ENCODE measurements at regions not wholly inside any gene's neighbourhood (a gene's known extent, or its start where the extent isn't known, plus 50 kb on each side); places are given as distances from the start of the nearest gene placed in this dataset.

DNA sequence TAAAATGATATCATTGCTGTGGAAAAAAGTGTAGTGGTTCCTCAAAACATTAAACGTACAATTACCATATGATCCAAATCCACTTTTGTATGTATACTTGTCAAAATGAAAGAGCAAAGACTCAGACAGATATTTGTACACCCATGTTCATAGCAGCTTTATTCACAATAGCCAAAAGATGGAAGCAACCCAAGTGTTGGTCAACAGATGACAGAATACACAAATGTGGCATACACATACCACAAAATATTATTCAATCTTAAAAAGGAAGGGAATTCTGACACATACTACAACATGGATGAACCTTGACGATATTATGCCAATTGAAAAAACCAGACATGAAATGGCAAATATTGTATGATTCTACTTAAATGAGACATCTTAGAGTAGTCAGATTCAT, 524.5 kb upstream of the WWC1 start:
- dilution Hi-C loops (cut with MboI; ENCODE audit: extremely low pct_ligation_motif_present, low sequenced_read_pairs), result no loop called here
- H3K27me3 ChIP-seq (ENCODE audit: control insufficient read depth in 2 of 2, insufficient read depth in 2 of 2, low read length in 2 of 2), result no peaks in the 10 kb centered on the region
- intact Hi-C loops (cut with micrococcal nuclease), result no loop called here
- TF ChIP-seq GATA2 (IDR thresholded peaks at IDR 0.05; ENCODE audit: insufficient read depth, insufficient read length, low read depth, low read length), result no peak
- TF ChIP-seq POLR2A (IDR thresholded peaks at IDR 0.05; ENCODE audit: low read depth, low read length), result no peak
- no peak for TF ChIP-seq POLR2AphosphoS5 (IDR thresholded peaks at IDR 0.05; ENCODE audit: insufficient read depth, low read depth, low read length)
- no peak for TF ChIP-seq CTCF (IDR thresholded peaks at IDR 0.05; ENCODE audit: extremely low read depth in 1 of 2, insufficient read depth in 1 of 2, low read depth in 1 of 2, low read length in 2 of 2)
- ChIA-PET CTCF (no interaction called here), POLR2A (no interaction called here)
- H2AFZ ChIP-seq (ENCODE audit: low read depth, low read length), result no peak overlapping the region
- no peaks in the 10 kb centered on the region for H3K79me2 ChIP-seq (ENCODE audit: control insufficient read depth, insufficient read depth, low read length)
- no peak overlapping the region for H3K4me2 ChIP-seq (ENCODE audit: insufficient read depth, low read length)
- no peaks in the 10 kb centered on the region for H3K9me1 ChIP-seq (replicated peaks; ENCODE audit: control insufficient read depth, extremely low read depth, insufficient read depth, low read length)
- H3K36me3 ChIP-seq (ENCODE audit: control insufficient read depth in 2 of 2, extremely low read depth in 1 of 2, insufficient read depth in 2 of 2, low read length in 2 of 2), result no peaks in the 10 kb centered on the region
- no peak overlapping the region for H3K9ac ChIP-seq (replicated peaks; ENCODE audit: extremely low read depth, insufficient read depth, low read length)
- H3K9me3 ChIP-seq (replicated peaks; ENCODE audit: control insufficient read depth, insufficient read depth, low read length), result peaks cover 4% of the 10 kb centered on the region
- no peak overlapping the region for H3K4me3 ChIP-seq (replicated peaks in 1 of 3; ENCODE audit: insufficient read depth in 1 of 3, low read depth in 1 of 3, low read length in 3 of 3)
- H3K4me1 ChIP-seq (ENCODE audit: control insufficient read depth, extremely low read depth, insufficient read depth, low read length), result no peaks in the 10 kb centered on the region
- no TSS peak for BruUV-seq (replicated peaks)
- H4K20me1 ChIP-seq (replicated peaks; ENCODE audit: control insufficient read depth, extremely low read depth, insufficient read depth, low read length), result no peaks in the 10 kb centered on the region
- no peak overlapping the region for H3K27ac ChIP-seq (ENCODE audit: insufficient read depth, low read depth, low read length)
- no peak for DNase-seq (ENCODE audit: low read depth, low spot score)
- no peak for FAIRE-seq

- Histone ChIP-seq H3K4me1 (ENCODE audit: control insufficient read depth, extremely low read depth, insufficient read depth, low read length) (no peaks in the 10 kb centered on the region), H3K79me2 (ENCODE audit: control insufficient read depth, insufficient read depth, low read length) (no peaks in the 10 kb centered on the region), H3K9me3 (replicated peaks; ENCODE audit: control insufficient read depth, insufficient read depth, low read length) (peaks cover 4% of the 10 kb centered on the region), H3K4me2 (ENCODE audit: insufficient read depth, low read length) (no peak overlapping the region), H2AFZ (ENCODE audit: low read depth, low read length) (no peak overlapping the region), H3K27me3 (ENCODE audit: control insufficient read depth in 2 of 2, insufficient read depth in 2 of 2, low read length in 2 of 2) (no peaks in the 10 kb centered on the region), H3K9ac (replicated peaks; ENCODE audit: extremely low read depth, insufficient read depth, low read length) (no peak overlapping the region), H3K36me3 (ENCODE audit: control insufficient read depth in 2 of 2, extremely low read depth in 1 of 2, insufficient read depth in 2 of 2, low read length in 2 of 2) (no peaks in the 10 kb centered on the region), H3K27ac (ENCODE audit: insufficient read depth, low read depth, low read length) (no peak overlapping the region), H4K20me1 (replicated peaks; ENCODE audit: control insufficient read depth, extremely low read depth, insufficient read depth, low read length) (no peaks in the 10 kb centered on the region), H3K9me1 (replicated peaks; ENCODE audit: control insufficient read depth, extremely low read depth, insufficient read depth, low read length) (no peaks in the 10 kb centered on the region), H3K4me3 (replicated peaks in 1 of 3; ENCODE audit: insufficient read depth in 1 of 3, low read depth in 1 of 3, low read length in 3 of 3) (no peak overlapping the region)
- dilution Hi-C loops (cut with MboI; ENCODE audit: extremely low pct_ligation_motif_present, low sequenced_read_pairs) (no loop called here), intact Hi-C loops (cut with micrococcal nuclease) (no loop called here)
- POLR2A ChIA-PET, result no interaction called here
- TF ChIP-seq, protein P1, sequence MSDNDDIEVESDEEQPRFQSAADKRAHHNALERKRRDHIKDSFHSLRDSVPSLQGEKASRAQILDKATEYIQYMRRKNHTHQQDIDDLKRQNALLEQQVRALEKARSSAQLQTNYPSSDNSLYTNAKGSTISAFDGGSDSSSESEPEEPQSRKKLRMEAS (IDR thresholded peaks at IDR 0.05; ENCODE audit: insufficient read depth, insufficient read length), result no peak
- TF ChIP-seq EZH2 (IDR thresholded peaks at IDR 0.05; ENCODE audit: borderline replicate concordance, low read depth, low read length, severe bottlenecking), result no peak
- no peak for TF ChIP-seq CTCF (IDR thresholded peaks at IDR 0.05; ENCODE audit: extremely low read depth in 1 of 2, insufficient read depth in 1 of 2, low read depth in 1 of 2, low read length in 2 of 2)
- no peak for TF ChIP-seq JUN (IDR thresholded peaks at IDR 0.05; ENCODE audit: borderline replicate concordance, insufficient read depth, insufficient read length, low read depth)
- TF ChIP-seq FOS (IDR thresholded peaks at IDR 0.05; ENCODE audit: borderline replicate concordance, insufficient read depth, low read length), result no peak
- no peak for TF ChIP-seq GATA2 (IDR thresholded peaks at IDR 0.05; ENCODE audit: insufficient read depth, insufficient read length, low read depth, low read length)
- TF ChIP-seq POLR2AphosphoS5 (IDR thresholded peaks at IDR 0.05; ENCODE audit: insufficient read depth, low read depth, low read length), result no peak
- no peak for TF ChIP-seq MYC (IDR thresholded peaks at IDR 0.05; ENCODE audit: low read depth, low read length)
- TF ChIP-seq POLR2A (IDR thresholded peaks at IDR 0.05; ENCODE audit: low read depth, low read length), result no peak
- CTCF ChIA-PET, result interaction anchor here (0.9 kb wide), 1 partner anchor 14 kb away, joined by 3 read pairs; no protein-coding TSS in a partner anchor
- DNase-seq (ENCODE audit: low read depth, low spot score) (no peak), FAIRE-seq (no peak)
- BruUV-seq (replicated peaks), result no TSS peak
Observed at GRCh38 chr5:167767795-167768194, 523.6 kb upstream of the WWC1 start.

Data from endothelial cell of umbilical vein (primary cell).